ENCODE measurements at regions not wholly inside any gene's neighbourhood (a gene's known extent, or its start where the extent isn't known, plus 50 kb on each side); places are given as distances from the start of the nearest gene placed in this dataset.

- TF ChIP-seq, protein P1, sequence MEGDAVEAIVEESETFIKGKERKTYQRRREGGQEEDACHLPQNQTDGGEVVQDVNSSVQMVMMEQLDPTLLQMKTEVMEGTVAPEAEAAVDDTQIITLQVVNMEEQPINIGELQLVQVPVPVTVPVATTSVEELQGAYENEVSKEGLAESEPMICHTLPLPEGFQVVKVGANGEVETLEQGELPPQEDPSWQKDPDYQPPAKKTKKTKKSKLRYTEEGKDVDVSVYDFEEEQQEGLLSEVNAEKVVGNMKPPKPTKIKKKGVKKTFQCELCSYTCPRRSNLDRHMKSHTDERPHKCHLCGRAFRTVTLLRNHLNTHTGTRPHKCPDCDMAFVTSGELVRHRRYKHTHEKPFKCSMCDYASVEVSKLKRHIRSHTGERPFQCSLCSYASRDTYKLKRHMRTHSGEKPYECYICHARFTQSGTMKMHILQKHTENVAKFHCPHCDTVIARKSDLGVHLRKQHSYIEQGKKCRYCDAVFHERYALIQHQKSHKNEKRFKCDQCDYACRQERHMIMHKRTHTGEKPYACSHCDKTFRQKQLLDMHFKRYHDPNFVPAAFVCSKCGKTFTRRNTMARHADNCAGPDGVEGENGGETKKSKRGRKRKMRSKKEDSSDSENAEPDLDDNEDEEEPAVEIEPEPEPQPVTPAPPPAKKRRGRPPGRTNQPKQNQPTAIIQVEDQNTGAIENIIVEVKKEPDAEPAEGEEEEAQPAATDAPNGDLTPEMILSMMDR (IDR thresholded peaks at IDR 0.05) = no peak
- TF ChIP-seq POLR2AphosphoS5 (IDR thresholded peaks at IDR 0.05; ENCODE audit: insufficient read depth in 1 of 2, low read depth in 1 of 2) (no peak), POLR2A (IDR thresholded peaks at IDR 0.05) (no peak)
Measured at GRCh38 chr1:37354876-37355650, 119.3 kb upstream of the ZC3H12A start.
